Mammary epithelial cell (primary cell): ENCODE measurements at regions not wholly inside any gene's neighbourhood (a gene's known extent, or its start where the extent isn't known, plus 50 kb on each side); places are given as distances from the start of the nearest gene placed in this dataset.

Source experiments
- CTCF ChIP-seq, 2 donors: IDR thresholded peaks in 1 of 2; conservative IDR thresholded peaks in 1 of 2; 2 replicates each; pipeline ENCODE4 v1.5.1; 2011 to 2012; ENCODE audit warnings: inconsistent platforms in 2 of 2, low read length in 2 of 2, mild to moderate bottlenecking in 2 of 2, control low read depth in 1 of 2, low read depth in 1 of 2; ENCODE audit not compliant: insufficient read depth in 1 of 2; ENCODE audit errors: extremely low read depth in 1 of 2
- EZH2 ChIP-seq: IDR thresholded peaks from 2 replicates; pipeline ENCODE4 v1.6.1; 2012; ENCODE audit warnings: low read length, inconsistent platforms, borderline replicate concordance

- TF ChIP-seq CTCF (conservative IDR thresholded peaks at IDR 0.05 in 1 of 2, IDR thresholded peaks at IDR 0.05 in 1 of 2; ENCODE audit: extremely low read depth in 1 of 2, insufficient read depth in 1 of 2, low read depth in 1 of 2, low read length in 2 of 2) = no peak
- no peak for TF ChIP-seq EZH2
Measured at GRCh38 chr13:67635754-67636153, 405.6 kb upstream of the PCDH9 start.
